ENCODE measurements at regions not wholly inside any gene's neighbourhood (a gene's known extent, or its start where the extent isn't known, plus 50 kb on each side); places are given as distances from the start of the nearest gene placed in this dataset.
A peak's percentile ranks its signal among the peaks of the same experiment; 100 is the strongest.

GRCh38 chr5:146959360-146959759 is 80.8 kb upstream of the PPP2R2B start:
- peak in 1 of 2 experiments; percentile 50; a peak in 2 of 6 replicates for ATAC-seq
- TF ChIP-seq NFE2L2 (conservative IDR thresholded peaks at IDR 0.05; ENCODE audit: low read length) = no peak
- TF ChIP-seq HOXB5 (CRISPR knock-in tag; IDR thresholded peaks at IDR 0.05) = no peak
- no peak for TF ChIP-seq CBX8 (IDR thresholded peaks at IDR 0.05)
- no peak for TF ChIP-seq RFX5 (IDR thresholded peaks at IDR 0.05)
- no peak for TF ChIP-seq CHD2 (IDR thresholded peaks at IDR 0.05; ENCODE audit: low read length, partially characterized antibody)
- TF ChIP-seq ZSCAN20 (CRISPR knock-in tag; IDR thresholded peaks at IDR 0.05) = no peak
- TF ChIP-seq REST (IDR thresholded peaks at IDR 0.05) = no peak
- TF ChIP-seq ATOH8 (CRISPR knock-in tag; IDR thresholded peaks at IDR 0.05; ENCODE audit: low read depth) = no peak
- TF ChIP-seq BCL3 (IDR thresholded peaks at IDR 0.05) = no peak
- no peak for TF ChIP-seq TP53 (CRISPR knock-in tag; IDR thresholded peaks at IDR 0.05)
- no peak for TF ChIP-seq CEBPB (IDR thresholded peaks at IDR 0.05)
- no peak for TF ChIP-seq FOSB (CRISPR knock-in tag; IDR thresholded peaks at IDR 0.05)
- TF ChIP-seq BHLHE40 (IDR thresholded peaks at IDR 0.05; ENCODE audit: low read depth, low read length) = no peak
- TF ChIP-seq ZNF302 (CRISPR knock-in tag; IDR thresholded peaks at IDR 0.05) = no peak
- TF ChIP-seq HEYL (CRISPR knock-in tag; IDR thresholded peaks at IDR 0.05) = no peak
- no peak for TF ChIP-seq EP300 (IDR thresholded peaks at IDR 0.05)
- TF ChIP-seq JUNB (IDR thresholded peaks at IDR 0.05) = no peak
- TF ChIP-seq MYC (IDR thresholded peaks at IDR 0.05; ENCODE audit: borderline replicate concordance, low read length) = no peak
- no peak for TF ChIP-seq FOXS1 (CRISPR knock-in tag; IDR thresholded peaks at IDR 0.05)
- TF ChIP-seq CTCF (IDR thresholded peaks at IDR 0.05) = no peak

GRCh38 chr5:146962801-146963355 is 84.3 kb upstream of the PPP2R2B start:
- ChIA-PET CTCF (interaction anchor here (0.6 to 8.6 kb wide), 4 partner anchors 397 to 1144 kb away, joined by 3 to 121 read pairs (median 63); no protein-coding TSS in a partner anchor), POLR2A (no interaction called here)
- peak overlapping the region in 1 of 2 experiments; percentile 27; a peak in 1 of 6 replicates for H3K27ac ChIP-seq
- TF ChIP-seq CEBPB (IDR thresholded peaks at IDR 0.05) = peak in 1 of 2 experiments; percentile 52; a peak in 1 of 4 replicates
- no peak for TF ChIP-seq FOSL2 (IDR thresholded peaks at IDR 0.05)
- TF ChIP-seq FOSL2 (CRISPR knock-in tag; IDR thresholded peaks at IDR 0.05) = peak; percentile 21; the same call in 1 of the 2 replicates
- TF ChIP-seq REST (IDR thresholded peaks at IDR 0.05) = no peak
- no peak for TF ChIP-seq ELK1 (IDR thresholded peaks at IDR 0.05; ENCODE audit: low read depth, low read length)
- ATAC-seq = no peak
- no peak for FAIRE-seq
- DNase-seq (ENCODE audit: low read depth in 1 of 2, low spot score in 1 of 2) = peak in 1 of 2 experiments; percentile 3
- no peaks in the 10 kb centered on the region for H3K4me1 ChIP-seq
- no peak overlapping the region for H3K4me3 ChIP-seq
- H3K9me3 ChIP-seq = no peaks in the 10 kb centered on the region
- WGBS (ENCODE audit: missing lambda C conversion rate) = 83% methylated on average over 1 of the region's 1 CpG
- H3K4me2 ChIP-seq = no peak overlapping the region

More at GRCh38 chr5:146959360-146959759, 80.8 kb upstream of the PPP2R2B start:
- ChIA-PET POLR2A (no interaction called here), CTCF (interaction anchor here (1.1 to 2.5 kb wide), 4 partner anchors 393 to 426 kb away, joined by 3 to 13 read pairs (median 4); no protein-coding TSS in a partner anchor)
- Histone ChIP-seq H3K4me3 (no peak overlapping the region), H3K4me2 (no peak overlapping the region), H3K9me3 (no peaks in the 10 kb centered on the region), H3K4me1 (no peaks in the 10 kb centered on the region), H3K27ac (no peak overlapping the region)
- FAIRE-seq (no peak), DNase-seq (ENCODE audit: low read depth in 1 of 2, low spot score in 1 of 2) (no peak)
